ENCODE measurements at regions not wholly inside any gene's neighbourhood (a gene's known extent, or its start where the extent isn't known, plus 50 kb on each side); places are given as distances from the start of the nearest gene placed in this dataset.

GRCh38 chr6:110033101-110033500 lies 55.0 kb downstream of the GPR6 start:
- DNase-seq (ENCODE audit: low spot score): no peak

GRCh38 chr6:110033749-110034666 lies 55.9 kb downstream of the GPR6 start:
- no peak for DNase-seq (ENCODE audit: low spot score)

- DNase-seq (ENCODE audit: low spot score): no peak
Measured at GRCh38 chr6:110034667-110035036, 56.5 kb downstream of the GPR6 start.

GRCh38 chr6:110035321-110035720 lies 57.2 kb downstream of the GPR6 start:
- no peak for DNase-seq (ENCODE audit: low spot score)

- DNase-seq (ENCODE audit: low spot score): no peak
Measured at GRCh38 chr6:110036408-110037302, 58.5 kb downstream of the GPR6 start.

GRCh38 chr6:110037726-110038295 lies 59.7 kb downstream of the GPR6 start:
- no peak for DNase-seq (ENCODE audit: low spot score)

- peak; percentile 92 for DNase-seq (ENCODE audit: low spot score)
Measured at GRCh38 chr6:110039364-110039980, 61.4 kb downstream of the GPR6 start.

- DNase-seq (ENCODE audit: low spot score): peak; percentile 37
Measured at GRCh38 chr6:110039981-110040383, 61.9 kb downstream of the GPR6 start.

GRCh38 chr6:110040716-110041115 lies 62.6 kb downstream of the GPR6 start:
- DNase-seq (ENCODE audit: low spot score): no peak

GRCh38 chr6:110041126-110041525 lies 63.0 kb downstream of the GPR6 start:
- DNase-seq (ENCODE audit: low spot score): no peak

GRCh38 chr6:110041830-110042229 lies 63.7 kb downstream of the GPR6 start:
- DNase-seq (ENCODE audit: low spot score): no peak

- DNase-seq (ENCODE audit: low spot score): no peak
Measured at GRCh38 chr6:110042670-110043296, 64.7 kb downstream of the GPR6 start.

GRCh38 chr6:110043366-110043994 lies 65.4 kb downstream of the GPR6 start:
- DNase-seq (ENCODE audit: low spot score): no peak

GRCh38 chr6:110044096-110044495 lies 66.0 kb downstream of the GPR6 start:
- DNase-seq (ENCODE audit: low spot score): no peak

- DNase-seq (ENCODE audit: low spot score): no peak
Measured at GRCh38 chr6:110044622-110045021, 66.5 kb downstream of the GPR6 start.

GRCh38 chr6:110048221-110048875 lies 70.2 kb downstream of the GPR6 start:
- DNase-seq (ENCODE audit: low spot score): no peak

GRCh38 chr6:110049696-110050439 lies 71.8 kb downstream of the GPR6 start:
- no peak for DNase-seq (ENCODE audit: low spot score)

Data from mucosa of gallbladder (tissue), 1 donor.